HG02642 (cell line): ENCODE measurements at regions not wholly inside any gene's neighbourhood (a gene's known extent, or its start where the extent isn't known, plus 50 kb on each side); places are given as distances from the start of the nearest gene placed in this dataset.
A peak's percentile ranks its signal among the peaks of the same experiment; 100 is the strongest.

Experiments
- ATAC-seq: cut with Tn5 transposase; IDR thresholded peaks from one replicate; pipeline ENCODE4 v1.9.1; 2021; ENCODE audit warnings: mild to moderate bottlenecking; ENCODE audit not compliant: unreplicated experiment, poor library complexity

DNA sequence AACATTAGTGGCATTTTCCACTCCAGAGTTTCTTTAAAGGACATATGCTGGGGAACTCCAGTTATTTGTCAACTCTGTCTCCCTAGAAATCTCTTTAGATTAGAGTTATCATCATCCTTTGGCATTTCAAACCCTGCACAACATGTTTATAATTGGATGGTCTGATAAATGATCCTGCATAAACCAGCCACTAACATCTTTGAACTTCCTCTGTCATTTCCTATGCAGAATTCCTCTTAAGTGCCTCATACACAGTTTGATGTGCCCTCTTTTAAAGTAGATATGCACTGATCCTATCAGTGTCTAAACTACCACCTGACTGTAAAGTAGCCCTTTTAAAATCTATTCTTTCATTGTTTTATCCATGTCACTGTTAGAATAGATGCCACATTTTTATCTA lies 306.3 kb upstream of the IRAK1BP1 start:
- ATAC-seq, result no peak

- no peak for ATAC-seq
Observed at GRCh38 chr6:78565997-78566396, 301.4 kb upstream of the IRAK1BP1 start.

GRCh38 chr6:78570044-78570443 lies 297.3 kb upstream of the IRAK1BP1 start:
- ATAC-seq, result no peak

DNA sequence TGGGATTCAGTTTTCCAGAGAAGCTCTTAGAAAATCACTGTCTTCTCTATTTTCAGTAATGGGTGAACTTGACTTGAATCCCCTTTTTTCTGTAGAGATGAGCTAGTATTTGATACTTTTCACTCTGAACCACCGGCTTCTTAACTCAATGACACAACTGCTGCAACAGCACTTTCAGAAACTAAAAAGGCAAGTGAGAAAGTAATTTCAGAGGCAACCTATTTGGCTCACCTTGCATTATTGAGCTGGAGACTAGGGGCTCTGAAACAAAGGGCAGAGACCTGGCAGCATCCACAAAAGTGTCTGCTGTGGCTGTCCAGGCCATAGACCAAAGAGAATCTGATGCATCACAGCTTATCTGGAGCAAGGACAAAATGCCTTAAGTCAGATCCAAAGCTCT lies 289.8 kb upstream of the IRAK1BP1 start:
- no peak for ATAC-seq

DNA sequence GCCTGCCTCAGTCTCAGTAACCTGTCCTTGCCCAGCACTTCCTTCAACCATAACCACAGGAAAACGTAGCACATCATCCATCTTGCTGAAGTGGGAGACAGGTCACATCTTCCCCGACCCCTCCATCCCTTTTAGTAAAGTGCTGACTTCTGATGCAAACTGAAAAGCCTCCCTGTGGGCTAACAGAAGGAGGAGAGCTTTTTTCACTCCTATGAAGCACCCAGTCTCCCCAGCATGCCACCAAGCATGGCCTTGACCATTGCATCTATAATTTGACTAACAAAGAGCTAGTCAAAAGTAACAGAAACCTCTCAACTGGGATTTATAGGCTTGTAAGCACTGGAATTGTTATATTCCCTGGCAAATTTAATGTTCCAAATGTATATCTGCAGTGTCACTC lies 288.9 kb upstream of the IRAK1BP1 start:
- no peak for ATAC-seq

- no peak for ATAC-seq
Observed at GRCh38 chr6:78580923-78581322, 286.4 kb upstream of the IRAK1BP1 start.

GRCh38 chr6:78583079-78583478 lies 284.3 kb upstream of the IRAK1BP1 start:
- ATAC-seq, result no peak

- ATAC-seq, result no peak
Observed at GRCh38 chr6:78589436-78589835, 277.9 kb upstream of the IRAK1BP1 start.

GRCh38 chr6:78593898-78594667 lies 273.3 kb upstream of the IRAK1BP1 start:
- ATAC-seq, result no peak

- ATAC-seq, result no peak
Observed at GRCh38 chr6:78594668-78595066, 272.7 kb upstream of the IRAK1BP1 start.

GRCh38 chr6:78597966-78598365 lies 269.4 kb upstream of the IRAK1BP1 start:
- ATAC-seq, result no peak

DNA sequence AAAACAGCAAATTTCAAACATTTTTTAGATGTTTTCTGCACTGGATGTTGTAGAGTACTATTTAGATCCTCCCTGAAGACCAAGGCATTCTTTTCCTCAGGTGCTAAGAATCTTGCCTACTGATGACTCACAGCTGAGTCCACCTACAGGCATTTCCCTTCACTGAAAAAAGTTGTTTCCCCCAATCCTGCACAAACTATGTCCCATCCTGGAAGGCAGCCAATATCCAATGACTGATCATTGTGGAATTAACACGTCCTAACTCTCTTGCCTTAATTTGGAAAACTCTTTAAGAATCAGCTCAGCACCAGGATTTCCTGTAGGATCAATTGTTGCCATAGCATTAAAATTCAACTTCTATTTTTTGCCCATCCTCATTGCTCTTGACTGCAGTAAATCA lies 268.4 kb upstream of the IRAK1BP1 start:
- ATAC-seq, result no peak

- ATAC-seq, result no peak
Observed at GRCh38 chr6:78599526-78599925, 267.8 kb upstream of the IRAK1BP1 start.

- no peak for ATAC-seq
Observed at GRCh38 chr6:78605909-78606446, 261.4 kb upstream of the IRAK1BP1 start.

DNA sequence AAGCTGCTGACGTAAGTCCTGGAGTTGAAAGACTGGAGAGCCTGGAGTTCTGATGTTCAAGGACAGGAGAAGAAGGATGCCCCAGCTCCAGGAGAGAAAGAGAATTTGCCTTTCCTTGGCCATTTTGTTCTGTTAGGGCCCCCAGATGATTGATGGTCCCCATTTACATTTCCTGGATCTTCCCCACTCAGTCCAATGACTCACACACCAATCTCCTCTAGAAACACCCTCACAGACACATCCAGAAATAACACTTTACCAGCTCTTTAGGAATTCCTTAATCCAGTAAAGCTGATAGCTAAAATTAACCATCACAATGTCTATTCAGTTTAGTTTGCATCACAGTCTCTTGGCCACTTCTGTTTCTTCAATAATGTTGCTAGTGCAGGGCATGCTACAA lies 260.2 kb upstream of the IRAK1BP1 start:
- no peak for ATAC-seq

DNA sequence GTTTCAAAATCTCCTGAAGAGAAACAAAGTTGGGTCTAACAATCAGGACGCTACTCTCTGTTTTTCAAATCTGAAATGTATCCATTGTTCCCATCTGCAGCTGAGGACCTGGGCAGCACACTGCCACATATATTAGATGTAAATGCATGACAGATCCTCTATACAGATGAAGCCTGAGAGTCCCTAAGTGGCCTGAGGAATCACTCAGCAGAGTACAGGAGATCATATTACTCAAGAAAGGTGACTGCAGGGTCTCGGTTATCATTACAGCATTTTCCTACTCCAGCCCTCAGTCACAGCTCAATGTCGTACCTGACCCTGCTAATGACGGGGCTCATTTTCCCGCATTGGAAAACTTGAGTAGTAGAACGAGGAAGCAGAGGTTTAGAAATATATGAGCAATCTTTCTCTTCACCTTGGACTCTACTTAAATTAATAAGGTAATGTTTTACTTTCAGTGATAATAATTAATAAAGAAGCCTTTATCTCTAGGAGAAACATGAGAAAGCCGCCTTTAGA lies 256.2 kb upstream of the IRAK1BP1 start:
- no peak for ATAC-seq

GRCh38 chr6:78611886-78612480 lies 255.4 kb upstream of the IRAK1BP1 start:
- no peak for ATAC-seq

DNA sequence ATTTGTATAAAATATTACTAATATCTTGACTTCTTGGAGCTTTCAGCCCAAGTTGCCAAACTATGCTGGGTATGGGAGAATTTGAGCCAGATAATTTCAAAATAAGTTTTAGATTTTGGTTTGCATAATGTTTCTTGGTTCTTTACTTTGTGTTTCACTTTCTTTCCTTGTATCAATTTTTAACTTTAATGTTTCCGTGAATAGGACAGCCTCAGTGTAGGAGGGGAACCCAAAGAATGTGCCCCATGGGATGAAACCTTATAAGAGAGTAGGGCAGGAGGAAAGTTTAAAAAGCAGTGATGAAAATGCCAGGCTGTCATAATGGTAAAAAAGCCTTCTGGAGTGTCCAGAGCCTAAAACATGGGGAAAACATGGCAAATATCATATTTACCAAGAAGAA lies 252.4 kb upstream of the IRAK1BP1 start:
- peak; percentile 37 for ATAC-seq

DNA sequence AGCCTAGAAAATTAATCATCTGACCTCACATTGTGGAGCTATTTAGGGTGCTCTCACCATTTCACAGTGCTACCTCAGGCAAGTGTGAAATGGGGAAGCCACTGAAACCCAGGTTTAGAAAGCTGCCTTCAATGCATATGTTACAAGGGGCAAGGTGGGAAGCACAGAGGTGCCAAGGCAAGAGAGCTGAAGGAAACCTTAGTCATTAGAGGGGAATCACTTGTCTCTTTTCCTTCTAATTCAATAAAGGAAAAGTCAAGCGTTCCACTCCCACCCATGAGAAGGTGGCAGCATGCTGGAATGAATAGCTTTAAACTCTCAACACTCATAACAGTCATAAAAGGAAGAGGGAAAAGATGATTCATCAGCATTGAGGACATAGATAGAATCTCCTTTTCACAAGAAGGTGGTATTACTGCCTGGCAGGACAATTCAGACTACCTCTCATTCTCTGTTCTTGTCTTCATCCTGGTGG lies 251.9 kb upstream of the IRAK1BP1 start:
- peak; percentile 73 for ATAC-seq

DNA sequence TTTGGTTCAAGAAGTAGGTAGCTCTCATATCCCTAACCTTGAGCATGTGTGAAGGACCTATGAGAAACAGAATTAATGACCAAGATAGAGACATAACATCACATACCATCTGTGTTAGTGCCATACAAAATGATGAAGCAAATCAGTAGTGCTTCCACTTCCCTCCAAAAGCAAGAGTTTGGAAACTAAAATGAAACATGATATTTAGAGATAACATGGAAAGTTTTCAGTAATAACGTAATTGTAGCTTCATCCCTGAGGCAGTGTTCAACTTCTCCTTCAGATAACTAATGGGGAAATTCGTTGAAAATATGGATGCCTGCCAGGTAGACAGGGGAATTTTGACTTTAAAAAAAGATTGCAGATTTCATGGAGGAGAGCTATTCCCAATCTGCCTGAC lies 248.4 kb upstream of the IRAK1BP1 start:
- ATAC-seq, result no peak

DNA sequence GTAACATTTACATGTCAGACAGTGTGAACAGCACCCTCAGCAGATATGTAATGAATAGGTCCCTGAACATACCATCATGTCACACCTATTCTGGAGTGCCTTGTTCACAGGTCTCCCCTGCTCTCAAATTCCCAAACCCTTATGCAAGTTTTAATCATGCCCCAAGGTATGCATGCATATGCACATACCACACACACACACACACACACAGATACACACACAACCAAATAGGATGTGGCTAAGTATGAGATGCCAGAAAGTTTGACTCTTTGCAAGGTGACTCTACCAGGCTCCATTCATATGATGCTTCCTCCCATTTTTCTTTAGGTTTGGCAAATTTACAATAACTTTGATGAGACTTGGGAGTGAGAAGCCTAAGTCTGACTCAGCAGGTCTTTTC lies 243.8 kb upstream of the IRAK1BP1 start:
- ATAC-seq, result no peak
